Lower lobe of right lung (tissue), 2 donors: ENCODE measurements at regions not wholly inside any gene's neighbourhood (a gene's known extent, or its start where the extent isn't known, plus 50 kb on each side); places are given as distances from the start of the nearest gene placed in this dataset.
A peak's percentile ranks its signal among the peaks of the same experiment; 100 is the strongest.

Source experiments
- ATAC-seq, 2 donors: fragments of 200-7000 bp; cut with Tn5 transposase; one replicate each; pipeline ENCODE4 v1.9.1; 2020 to 2022; ENCODE audit warnings: mild to moderate bottlenecking in 2 of 2, moderate library complexity in 2 of 2
- DNase-seq: peaks from one replicate; pipeline ENCODE4 v3.0.0-alpha.2; 2020
- H3K27ac ChIP-seq: fragments of 200-600 bp; one replicate; pipeline ENCODE4 v1.8.0; 2022
- H3K27me3 ChIP-seq: fragments of 200-600 bp; one replicate; pipeline ENCODE4 v1.8.0; 2022; ENCODE audit warnings: low read depth
- H3K36me3 ChIP-seq: fragments of 200-600 bp; one replicate; pipeline ENCODE4 v1.8.0; 2022; ENCODE audit warnings: mild to moderate bottlenecking
- H3K4me1 ChIP-seq: fragments of 200-600 bp; one replicate; pipeline ENCODE4 v1.8.0; 2022
- H3K4me3 ChIP-seq: fragments of 200-600 bp; one replicate; pipeline ENCODE4 v1.8.0; 2022; ENCODE audit warnings: mild to moderate bottlenecking
- H3K9me3 ChIP-seq: fragments of 200-600 bp; one replicate; pipeline ENCODE4 v1.8.0; 2022
- CTCF ChIP-seq: fragments of 200-600 bp; IDR thresholded peaks from one replicate; pipeline ENCODE4 v1.8.0; 2022; ENCODE audit warnings: antibody characterized with exemption, mild to moderate bottlenecking
- intact Hi-C: fragments of 100-400 bp; cut with DNase I; formaldehyde crosslinking; loops from one replicate; pipeline ENCODE4 v1.11.0; 2022
- donor health status: DM: no; HTN: yes; CAD: no; lungs with severe emphysema.

GRCh38 chr1:8138673-8139072, 112.6 kb upstream of the ERRFI1 start:
- intact Hi-C loops = no loop called here
- H3K27me3 ChIP-seq = no peaks in the 10 kb centered on the region

DNA sequence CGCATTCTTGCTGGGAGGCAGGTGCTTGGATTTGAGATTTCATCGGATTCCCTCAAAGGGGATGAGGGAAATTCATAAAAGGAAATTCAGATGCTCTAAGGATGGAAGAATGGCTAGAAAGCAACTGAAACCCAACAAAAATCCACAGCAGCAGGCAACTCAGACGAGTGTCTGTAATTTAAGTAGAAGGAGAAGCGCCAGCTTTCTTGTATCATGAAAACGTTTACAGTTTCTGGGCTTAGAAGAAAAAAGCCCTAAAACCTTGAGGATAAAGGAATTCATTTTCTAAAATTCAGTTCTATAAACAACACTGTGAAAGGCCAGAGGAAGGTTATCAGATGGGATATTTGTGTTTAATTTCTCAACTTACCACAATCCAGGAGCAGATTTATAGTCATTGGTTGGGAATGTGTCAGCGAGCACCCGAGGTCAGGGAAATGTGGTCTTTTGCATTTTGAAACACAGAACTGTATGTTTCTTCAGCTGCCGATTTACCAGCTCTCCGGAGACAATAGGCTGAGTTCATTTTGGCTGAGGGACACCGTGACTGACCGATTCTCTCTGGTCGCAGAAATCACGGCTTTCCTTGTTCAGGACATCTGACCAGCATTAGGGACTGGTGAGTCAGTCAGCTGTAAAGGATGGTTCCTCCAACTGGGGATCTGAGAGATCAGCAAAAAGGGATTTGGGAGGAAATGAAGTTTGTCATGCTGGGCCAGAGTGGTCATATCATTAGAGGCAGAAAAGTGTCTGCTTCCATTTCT, 111.6 kb upstream of the ERRFI1 start:
- DNase-seq = no peak
- intact Hi-C loops = no loop called here
- peaks cover 26% of the 10 kb centered on the region for H3K4me1 ChIP-seq
- peak; percentile 12 to 41 for ATAC-seq
- no peaks in the 10 kb centered on the region for H3K36me3 ChIP-seq
- TF ChIP-seq CTCF = no peak
- H3K27me3 ChIP-seq = no peaks in the 10 kb centered on the region
- peak overlapping the region; percentile 31 for H3K27ac ChIP-seq
- H3K9me3 ChIP-seq = no peaks in the 10 kb centered on the region
- no peak overlapping the region for H3K4me3 ChIP-seq

More at GRCh38 chr1:8138673-8139072, 112.6 kb upstream of the ERRFI1 start:
- Histone ChIP-seq H3K9me3 (no peaks in the 10 kb centered on the region), H3K4me1 (peaks cover 20% of the 10 kb centered on the region), H3K36me3 (no peaks in the 10 kb centered on the region), H3K4me3 (no peak overlapping the region), H3K27ac (no peak overlapping the region)
- DNase-seq (no peak), ATAC-seq (no peak)
- TF ChIP-seq CTCF = no peak

GRCh38 chr1:8136766-8137165, 110.7 kb upstream of the ERRFI1 start:
- Histone ChIP-seq H3K4me1 (peaks cover 26% of the 10 kb centered on the region), H3K9me3 (no peaks in the 10 kb centered on the region), H3K36me3 (no peaks in the 10 kb centered on the region), H3K4me3 (no peak overlapping the region), H3K27me3 (no peaks in the 10 kb centered on the region), H3K27ac (no peak overlapping the region)
- no peak for TF ChIP-seq CTCF
- intact Hi-C loops = no loop called here
- ATAC-seq = no peak
- no peak for DNase-seq

DNA sequence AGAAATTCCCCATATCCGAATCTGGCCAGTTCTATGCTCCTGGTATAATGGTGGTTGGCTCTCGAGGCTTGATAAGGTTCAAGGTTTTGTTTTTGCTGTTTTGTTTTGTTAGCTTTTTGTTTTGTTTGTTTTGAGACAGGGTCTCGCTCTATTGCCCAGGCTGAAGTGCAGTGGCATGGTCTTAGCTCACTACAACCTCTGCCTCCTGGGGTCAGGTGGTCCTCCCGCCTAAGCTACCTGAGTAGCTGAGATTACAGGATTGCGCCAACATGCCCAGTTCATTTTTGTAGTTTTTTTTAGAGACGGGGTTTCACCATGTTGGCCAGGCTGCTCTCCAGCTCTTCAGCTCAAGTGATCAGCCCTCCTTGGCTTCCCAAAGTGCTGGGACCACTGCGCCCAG, 109.1 kb upstream of the ERRFI1 start:
- intact Hi-C loops = no loop called here
- no peak overlapping the region for H3K27ac ChIP-seq
- no peaks in the 10 kb centered on the region for H3K27me3 ChIP-seq
- H3K4me3 ChIP-seq = no peak overlapping the region
- TF ChIP-seq CTCF = no peak
- no peaks in the 10 kb centered on the region for H3K36me3 ChIP-seq
- H3K4me1 ChIP-seq = peaks cover 26% of the 10 kb centered on the region
- DNase-seq (no peak), ATAC-seq (no peak)
- H3K9me3 ChIP-seq = no peaks in the 10 kb centered on the region

GRCh38 chr1:8134546-8135235, 108.6 kb upstream of the ERRFI1 start:
- Histone ChIP-seq H3K27me3 (no peaks in the 10 kb centered on the region), H3K4me3 (no peak overlapping the region), H3K9me3 (no peaks in the 10 kb centered on the region), H3K27ac (peak overlapping the region; percentile 62), H3K4me1 (peaks cover 26% of the 10 kb centered on the region), H3K36me3 (no peaks in the 10 kb centered on the region)
- no peak for TF ChIP-seq CTCF
- ATAC-seq (peak in 1 of 2 donors; percentile 23), DNase-seq (no peak)
- intact Hi-C loops = no loop called here
